DND-41 (cell line): ENCODE measurements at regions not wholly inside any gene's neighbourhood (a gene's known extent, or its start where the extent isn't known, plus 50 kb on each side); places are given as distances from the start of the nearest gene placed in this dataset.

Experiments used
- ATAC-seq: fragments of 200-7000 bp; cut with Tn5 transposase; 3 replicates; pipeline ENCODE4 v1.9.1; 2021; ENCODE audit warnings: low read depth; ENCODE audit not compliant: insufficient read depth
- DNase-seq: peaks from one replicate; pipeline ENCODE4 v3.0.0-alpha.2; 2020
- H2AFZ ChIP-seq: 2 replicates; pipeline ENCODE4 v1.6.0; 2012; ENCODE audit warnings: low read depth, low read length
- H3K27ac ChIP-seq: 2 replicates; pipeline ENCODE4 v1.5.1; 2012; ENCODE audit warnings: low read length, inconsistent platforms
- H3K27me3 ChIP-seq: fragments of 200-600 bp; sonication (generic); 2 replicates; pipeline ENCODE4 v1.6.0; 2012; ENCODE audit warnings: low read length, mild to moderate bottlenecking, inconsistent platforms; ENCODE audit not compliant: insufficient read depth, poor library complexity
- H3K36me3 ChIP-seq: 2 replicates; pipeline ENCODE4 v1.5.1; 2012; ENCODE audit warnings: low read length, inconsistent platforms; ENCODE audit not compliant: insufficient read depth
- H3K4me1 ChIP-seq: 2 replicates; pipeline ENCODE4 v1.5.1; 2012; ENCODE audit warnings: mild to moderate bottlenecking, low read length; ENCODE audit not compliant: insufficient read depth
- H3K4me2 ChIP-seq: 2 replicates; pipeline ENCODE4 v1.6.0; 2012; ENCODE audit warnings: mild to moderate bottlenecking, moderate library complexity, low read length, inconsistent platforms; ENCODE audit not compliant: insufficient read depth
- H3K4me3 ChIP-seq, 2 experiments: fragments of 200-600 bp in 1 of 2; shearing (Covaris generic) in 1 of 2; 2 replicates each; pipeline ENCODE4 v1.5.1; 2012 to 2016; ENCODE audit warnings: inconsistent platforms in 2 of 2, low read length in 2 of 2, mild to moderate bottlenecking in 2 of 2, low read depth in 1 of 2, moderate library complexity in 1 of 2
- H3K79me2 ChIP-seq: 2 replicates; pipeline ENCODE4 v1.6.0; 2012; ENCODE audit warnings: low read length, inconsistent platforms; ENCODE audit not compliant: insufficient read depth
- H3K9ac ChIP-seq: 2 replicates; pipeline ENCODE4 v1.6.0; 2012; ENCODE audit warnings: low read depth, mild to moderate bottlenecking, inconsistent platforms, low read length, moderate library complexity
- H3K9me3 ChIP-seq: 2 replicates; pipeline ENCODE4 v1.5.1; 2012; ENCODE audit warnings: low read length, moderate library complexity, mild to moderate bottlenecking, inconsistent platforms; ENCODE audit not compliant: insufficient read depth, severe bottlenecking
- H4K20me1 ChIP-seq: 2 replicates; pipeline ENCODE4 v1.6.0; 2012; ENCODE audit warnings: low read length; ENCODE audit not compliant: insufficient read depth
- CTCF ChIP-seq: IDR thresholded peaks from 2 replicates; pipeline ENCODE4 v1.5.1; 2012; ENCODE audit warnings: borderline replicate concordance, low read length, moderate library complexity, mild to moderate bottlenecking; ENCODE audit not compliant: poor library complexity, severe bottlenecking; ENCODE audit errors: extremely low read depth
- EZH2 ChIP-seq: IDR thresholded peaks from 3 replicates; pipeline ENCODE4 v1.6.1; 2012; ENCODE audit warnings: borderline replicate concordance, low read depth, mild to moderate bottlenecking, moderate library complexity, low read length, inconsistent platforms; ENCODE audit not compliant: severe bottlenecking

DNA sequence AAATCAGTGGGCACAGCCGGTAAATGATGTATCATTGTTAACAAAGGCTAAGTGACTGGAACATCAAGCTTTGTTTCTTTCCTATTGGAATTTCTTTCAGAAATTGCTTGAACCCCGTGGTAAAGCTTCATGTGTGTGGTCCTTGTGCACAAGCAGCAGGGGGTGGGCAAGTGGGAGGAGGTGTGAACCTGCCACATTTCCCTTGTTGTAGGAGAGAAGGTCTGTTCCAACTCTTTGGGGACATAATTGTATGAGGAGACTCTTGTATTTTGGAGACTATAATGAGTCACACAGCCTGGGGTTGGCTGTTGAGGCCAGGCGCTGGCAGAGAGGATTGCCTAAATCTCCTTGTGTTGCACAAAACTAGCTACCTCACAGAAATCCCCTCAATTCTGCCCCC, 620.5 kb downstream of the IRX1 start:
- H3K36me3 ChIP-seq = no peaks in the 10 kb centered on the region
- H3K9ac ChIP-seq = no peak overlapping the region
- H4K20me1 ChIP-seq = no peaks in the 10 kb centered on the region
- no peaks in the 10 kb centered on the region for H3K79me2 ChIP-seq
- H3K4me2 ChIP-seq = no peak overlapping the region
- TF ChIP-seq EZH2 (no peak), CTCF (no peak)
- no peak for DNase-seq
- no peak overlapping the region for H3K4me3 ChIP-seq
- ATAC-seq = no peak
- no peaks in the 10 kb centered on the region for H3K27me3 ChIP-seq
- H3K27ac ChIP-seq = no peak overlapping the region
- peaks cover 5% of the 10 kb centered on the region; the same call in 1 of the 2 replicates for H3K4me1 ChIP-seq
- peaks cover 5% of the 10 kb centered on the region for H3K9me3 ChIP-seq
- H2AFZ ChIP-seq = no peak overlapping the region; the same call in 1 of the 2 replicates

GRCh38 chr5:4220016-4220415, 624.4 kb downstream of the IRX1 start:
- no peak overlapping the region for H2AFZ ChIP-seq
- H3K27me3 ChIP-seq = no peaks in the 10 kb centered on the region
- H3K36me3 ChIP-seq = no peaks in the 10 kb centered on the region
- no peak overlapping the region for H3K4me3 ChIP-seq
- H4K20me1 ChIP-seq = no peaks in the 10 kb centered on the region
- H3K4me2 ChIP-seq = no peak overlapping the region
- peaks cover 5% of the 10 kb centered on the region for H3K9me3 ChIP-seq
- TF ChIP-seq EZH2 = no peak
- TF ChIP-seq CTCF = no peak
- no peak overlapping the region for H3K9ac ChIP-seq
- DNase-seq (no peak), ATAC-seq (no peak)
- no peak overlapping the region for H3K27ac ChIP-seq
- no peaks in the 10 kb centered on the region for H3K4me1 ChIP-seq
- H3K79me2 ChIP-seq = no peaks in the 10 kb centered on the region

GRCh38 chr5:4221048-4221447, 625.4 kb downstream of the IRX1 start:
- Histone ChIP-seq H3K79me2 (no peaks in the 10 kb centered on the region), H3K27me3 (no peaks in the 10 kb centered on the region), H3K9me3 (peaks cover 5% of the 10 kb centered on the region), H3K27ac (no peak overlapping the region), H3K4me2 (no peak overlapping the region), H3K4me3 (no peak overlapping the region), H3K36me3 (no peaks in the 10 kb centered on the region), H2AFZ (no peak overlapping the region), H3K9ac (no peak overlapping the region), H4K20me1 (no peaks in the 10 kb centered on the region), H3K4me1 (no peaks in the 10 kb centered on the region)
- no peak for ATAC-seq
- no peak for TF ChIP-seq EZH2
- no peak for TF ChIP-seq CTCF
- no peak for DNase-seq

GRCh38 chr5:4222147-4222546, 626.5 kb downstream of the IRX1 start:
- no peak for ATAC-seq

More at GRCh38 chr5:4222147-4222546, 626.5 kb downstream of the IRX1 start:
- Histone ChIP-seq H2AFZ (no peak overlapping the region), H3K27ac (no peak overlapping the region), H3K4me2 (no peak overlapping the region), H3K79me2 (no peaks in the 10 kb centered on the region), H3K4me3 (no peak overlapping the region), H3K9ac (no peak overlapping the region), H3K9me3 (peaks cover 5% of the 10 kb centered on the region), H3K27me3 (no peaks in the 10 kb centered on the region), H3K36me3 (no peaks in the 10 kb centered on the region), H3K4me1 (no peaks in the 10 kb centered on the region), H4K20me1 (no peaks in the 10 kb centered on the region)
- no peak for TF ChIP-seq CTCF
- TF ChIP-seq EZH2 = no peak
- DNase-seq = no peak
